ENCODE measurements at regions not wholly inside any gene's neighbourhood (a gene's known extent, or its start where the extent isn't known, plus 50 kb on each side); places are given as distances from the start of the nearest gene placed in this dataset.

DNA sequence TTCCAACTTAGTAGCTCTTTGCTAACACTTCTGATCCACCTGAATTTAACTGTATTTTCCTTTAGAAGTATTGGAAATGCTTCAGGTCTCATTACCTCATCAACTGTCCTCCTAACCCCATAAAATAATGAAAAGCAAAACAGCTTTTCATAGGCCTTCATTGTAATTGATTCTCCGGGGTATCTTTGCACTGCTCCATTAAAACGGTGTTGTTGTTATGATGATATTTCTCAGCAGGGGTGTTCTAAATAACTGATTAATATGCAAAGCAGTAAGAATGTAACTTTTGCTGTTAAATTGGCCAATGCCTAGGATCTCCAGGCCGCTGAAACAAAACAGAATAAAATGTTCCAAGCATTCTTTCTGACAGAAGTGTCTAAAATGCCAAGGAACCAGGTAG lies 1983.2 kb downstream of the EFNA5 start:
- TF ChIP-seq, protein P1, sequence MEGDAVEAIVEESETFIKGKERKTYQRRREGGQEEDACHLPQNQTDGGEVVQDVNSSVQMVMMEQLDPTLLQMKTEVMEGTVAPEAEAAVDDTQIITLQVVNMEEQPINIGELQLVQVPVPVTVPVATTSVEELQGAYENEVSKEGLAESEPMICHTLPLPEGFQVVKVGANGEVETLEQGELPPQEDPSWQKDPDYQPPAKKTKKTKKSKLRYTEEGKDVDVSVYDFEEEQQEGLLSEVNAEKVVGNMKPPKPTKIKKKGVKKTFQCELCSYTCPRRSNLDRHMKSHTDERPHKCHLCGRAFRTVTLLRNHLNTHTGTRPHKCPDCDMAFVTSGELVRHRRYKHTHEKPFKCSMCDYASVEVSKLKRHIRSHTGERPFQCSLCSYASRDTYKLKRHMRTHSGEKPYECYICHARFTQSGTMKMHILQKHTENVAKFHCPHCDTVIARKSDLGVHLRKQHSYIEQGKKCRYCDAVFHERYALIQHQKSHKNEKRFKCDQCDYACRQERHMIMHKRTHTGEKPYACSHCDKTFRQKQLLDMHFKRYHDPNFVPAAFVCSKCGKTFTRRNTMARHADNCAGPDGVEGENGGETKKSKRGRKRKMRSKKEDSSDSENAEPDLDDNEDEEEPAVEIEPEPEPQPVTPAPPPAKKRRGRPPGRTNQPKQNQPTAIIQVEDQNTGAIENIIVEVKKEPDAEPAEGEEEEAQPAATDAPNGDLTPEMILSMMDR (IDR thresholded peaks at IDR 0.05), result no peak
- TF ChIP-seq CHD2 (IDR thresholded peaks at IDR 0.05; ENCODE audit: low read length, partially characterized antibody), result no peak
- TF ChIP-seq, protein P2, sequence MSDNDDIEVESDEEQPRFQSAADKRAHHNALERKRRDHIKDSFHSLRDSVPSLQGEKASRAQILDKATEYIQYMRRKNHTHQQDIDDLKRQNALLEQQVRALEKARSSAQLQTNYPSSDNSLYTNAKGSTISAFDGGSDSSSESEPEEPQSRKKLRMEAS (IDR thresholded peaks at IDR 0.05; ENCODE audit: low read depth), result no peak
